Endodermal cell (in vitro differentiated cells): ENCODE measurements at regions not wholly inside any gene's neighbourhood (a gene's known extent, or its start where the extent isn't known, plus 50 kb on each side); places are given as distances from the start of the nearest gene placed in this dataset.

Source experiments
- DNase-seq: peaks from one replicate; pipeline ENCODE4 v3.0.0-alpha.2; 2017
- H3K27ac ChIP-seq: 2 replicates; pipeline ENCODE4 v1.5.1; 2013; ENCODE audit warnings: mild to moderate bottlenecking, low read depth, low read length, moderate library complexity
- H3K27me3 ChIP-seq: 2 replicates; pipeline ENCODE4 v1.6.1; 2013; ENCODE audit warnings: mild to moderate bottlenecking, low read length, moderate library complexity; ENCODE audit not compliant: insufficient read depth, control insufficient read depth, poor library complexity, severe bottlenecking
- H3K36me3 ChIP-seq: 2 replicates; pipeline ENCODE4 v1.7.0; 2013; ENCODE audit warnings: mild to moderate bottlenecking, low read length, moderate library complexity; ENCODE audit not compliant: control insufficient read depth, insufficient read depth
- H3K4me1 ChIP-seq: one replicate; pipeline ENCODE4 v1.7.0; 2013; ENCODE audit warnings: low read length; ENCODE audit not compliant: control insufficient read depth, insufficient read depth
- H3K4me3 ChIP-seq: 2 replicates; pipeline ENCODE4 v1.5.1; 2013; ENCODE audit warnings: mild to moderate bottlenecking, low read length, moderate library complexity
- H3K9ac ChIP-seq: 2 replicates; pipeline ENCODE4 v1.6.1; 2013; ENCODE audit warnings: mild to moderate bottlenecking, low read length, moderate library complexity; ENCODE audit not compliant: poor library complexity, severe bottlenecking; ENCODE audit errors: extremely low read depth
- H3K9me3 ChIP-seq: 2 replicates; pipeline ENCODE4 v1.6.1; 2013; ENCODE audit warnings: mild to moderate bottlenecking, low read length, moderate library complexity; ENCODE audit not compliant: control insufficient read depth
- H3K27ac Mint-ChIP-seq: 2 replicates; pipeline ENCODE4 v1.8.0; 2020; ENCODE audit warnings: mixed read lengths
- H3K27me3 Mint-ChIP-seq: 2 replicates; pipeline ENCODE4 v1.8.0; 2021; ENCODE audit warnings: mild to moderate bottlenecking, mixed read lengths; ENCODE audit not compliant: insufficient read depth
- H3K36me3 Mint-ChIP-seq: 2 replicates; pipeline ENCODE4 v1.8.0; 2020; ENCODE audit warnings: low read depth, mixed read lengths
- H3K4me1 Mint-ChIP-seq: 2 replicates; pipeline ENCODE4 v1.8.0; 2020; ENCODE audit warnings: mixed read lengths
- H3K4me3 Mint-ChIP-seq: 2 replicates; pipeline ENCODE4 v1.8.0; 2020; ENCODE audit warnings: mild to moderate bottlenecking, moderate library complexity, mixed read lengths
- H3K9me3 Mint-ChIP-seq: 2 replicates; pipeline ENCODE4 v1.8.0; 2020; ENCODE audit warnings: mild to moderate bottlenecking, mixed read lengths
- WGBS, 2 experiments: methylation state at CpG; one replicate each; pipeline versions ENCODE4 v1.1.5 to v1.1.7; 2013; ENCODE audit warnings: missing lambda C conversion rate in 2 of 2, mixed read lengths in 1 of 2; ENCODE audit not compliant: insufficient coverage in 1 of 2, insufficient read length in 1 of 2; 5-methylcytosine and 5-hydroxymethylcytosine counted together
- TF ChIP-seq, protein P1 (sequence below): fragments of 200-600 bp; sonication (generic); conservative IDR thresholded peaks from 2 replicates; pipeline ENCODE4 v1.5.0; 2021; ENCODE audit warnings: antibody characterized with exemption, mild to moderate bottlenecking

DNA sequence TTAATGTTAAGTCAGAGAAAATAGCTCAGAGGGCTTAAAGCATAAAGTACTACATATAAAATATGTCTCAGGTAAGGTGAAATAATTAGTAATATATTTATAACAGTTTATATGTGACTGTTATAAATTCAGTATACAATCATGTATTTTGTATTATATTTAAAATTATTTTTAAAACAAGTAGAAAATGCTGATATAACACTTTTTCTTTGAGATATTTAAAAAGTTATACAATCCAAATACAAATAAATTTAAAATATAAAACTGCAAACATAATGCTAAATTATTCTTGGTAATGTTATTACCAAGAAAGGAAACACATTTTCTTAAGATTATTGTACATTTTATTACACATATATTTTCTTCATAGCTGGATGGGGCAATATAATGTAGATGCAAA, 539.9 kb upstream of the CDH9 start:
- Mint-ChIP-seq H3K4me1 (no peaks in the 10 kb centered on the region), H3K27me3 (no peaks in the 10 kb centered on the region), H3K4me3 (no peak overlapping the region)

DNA sequence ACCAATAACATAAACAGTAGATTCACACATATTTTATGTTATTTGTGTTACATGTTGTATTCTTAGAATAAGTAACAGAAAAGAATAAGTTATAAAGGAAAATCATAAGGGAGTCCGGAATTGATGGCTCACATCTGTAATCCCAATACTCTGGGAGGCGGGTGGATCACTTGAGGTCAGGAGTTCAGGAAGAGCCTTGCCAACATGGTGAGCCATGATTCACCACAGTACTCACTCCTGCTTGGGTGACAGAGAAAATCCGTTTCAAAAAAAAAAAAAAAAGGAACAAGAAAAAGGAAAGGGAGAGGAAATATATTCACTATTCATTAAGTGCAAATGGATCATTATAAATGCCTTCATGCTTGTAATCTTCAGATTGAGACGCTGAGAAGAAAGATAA, 533.3 kb upstream of the CDH9 start:
- TF ChIP-seq, protein P1, sequence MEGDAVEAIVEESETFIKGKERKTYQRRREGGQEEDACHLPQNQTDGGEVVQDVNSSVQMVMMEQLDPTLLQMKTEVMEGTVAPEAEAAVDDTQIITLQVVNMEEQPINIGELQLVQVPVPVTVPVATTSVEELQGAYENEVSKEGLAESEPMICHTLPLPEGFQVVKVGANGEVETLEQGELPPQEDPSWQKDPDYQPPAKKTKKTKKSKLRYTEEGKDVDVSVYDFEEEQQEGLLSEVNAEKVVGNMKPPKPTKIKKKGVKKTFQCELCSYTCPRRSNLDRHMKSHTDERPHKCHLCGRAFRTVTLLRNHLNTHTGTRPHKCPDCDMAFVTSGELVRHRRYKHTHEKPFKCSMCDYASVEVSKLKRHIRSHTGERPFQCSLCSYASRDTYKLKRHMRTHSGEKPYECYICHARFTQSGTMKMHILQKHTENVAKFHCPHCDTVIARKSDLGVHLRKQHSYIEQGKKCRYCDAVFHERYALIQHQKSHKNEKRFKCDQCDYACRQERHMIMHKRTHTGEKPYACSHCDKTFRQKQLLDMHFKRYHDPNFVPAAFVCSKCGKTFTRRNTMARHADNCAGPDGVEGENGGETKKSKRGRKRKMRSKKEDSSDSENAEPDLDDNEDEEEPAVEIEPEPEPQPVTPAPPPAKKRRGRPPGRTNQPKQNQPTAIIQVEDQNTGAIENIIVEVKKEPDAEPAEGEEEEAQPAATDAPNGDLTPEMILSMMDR, result no peak
- no peak overlapping the region for H3K9ac ChIP-seq

More for the DNA sequence above, 539.9 kb upstream of the CDH9 start:
- Histone ChIP-seq H3K27ac (no peak overlapping the region), H3K9me3 (no peaks in the 10 kb centered on the region), H3K9ac (no peak overlapping the region), H3K4me3 (no peak overlapping the region), H3K27me3 (no peaks in the 10 kb centered on the region), H3K4me1 (no peaks in the 10 kb centered on the region), H3K36me3 (no peaks in the 10 kb centered on the region)
- Mint-ChIP-seq H3K9me3 (no peaks in the 10 kb centered on the region), H3K36me3 (no peaks in the 10 kb centered on the region), H3K27ac (no peak overlapping the region)
- DNase-seq, result no peak
- TF ChIP-seq, protein P1, result no peak

DNA sequence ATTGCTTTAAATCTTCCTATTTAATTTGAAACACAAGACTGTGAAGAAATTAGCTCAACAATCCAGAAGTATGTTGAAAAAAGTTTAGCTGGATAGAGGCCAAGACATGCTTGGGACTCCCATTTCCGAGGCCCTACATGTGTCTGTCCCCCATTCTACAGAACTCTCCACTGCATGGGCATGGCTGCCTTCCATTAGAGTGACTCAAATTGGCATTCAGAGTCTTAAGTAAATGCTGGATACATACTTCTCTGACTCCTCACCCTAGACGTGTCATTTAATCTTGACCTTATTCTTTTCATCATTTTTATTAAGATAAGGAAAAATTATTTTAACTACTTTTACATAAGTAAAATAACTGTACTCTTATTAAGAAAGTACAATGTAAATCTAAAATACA, 530.4 kb upstream of the CDH9 start:
- Histone ChIP-seq H3K9me3 (no peaks in the 10 kb centered on the region), H3K9ac (no peak overlapping the region), H3K27ac (no peak overlapping the region), H3K36me3 (no peaks in the 10 kb centered on the region), H3K4me1 (no peaks in the 10 kb centered on the region), H3K27me3 (no peaks in the 10 kb centered on the region), H3K4me3 (no peak overlapping the region)
- WGBS, 2 experiments, result 83 to 88% methylated on average over 1 to 2 of the region's 2 CpGs
- no peaks in the 10 kb centered on the region for H3K27me3 Mint-ChIP-seq
- H3K9me3 Mint-ChIP-seq, result no peaks in the 10 kb centered on the region
- H3K4me1 Mint-ChIP-seq, result no peaks in the 10 kb centered on the region
- H3K36me3 Mint-ChIP-seq, result no peaks in the 10 kb centered on the region
- no peak overlapping the region for H3K27ac Mint-ChIP-seq
- TF ChIP-seq, protein P1, result no peak
- DNase-seq, result no peak
- H3K4me3 Mint-ChIP-seq, result no peak overlapping the region

More for the DNA sequence above, 533.3 kb upstream of the CDH9 start:
- H3K36me3 Mint-ChIP-seq, result no peaks in the 10 kb centered on the region
- 85% methylated on average over 3 of the region's 4 CpGs; no CpG with 5 or more reads in 1 of the 2 experiments for WGBS, 2 experiments
- Histone ChIP-seq H3K27me3 (no peaks in the 10 kb centered on the region), H3K9me3 (no peaks in the 10 kb centered on the region), H3K36me3 (no peaks in the 10 kb centered on the region), H3K27ac (no peak overlapping the region), H3K4me1 (no peaks in the 10 kb centered on the region), H3K4me3 (no peak overlapping the region)
- H3K4me1 Mint-ChIP-seq, result no peaks in the 10 kb centered on the region
- H3K4me3 Mint-ChIP-seq, result no peak overlapping the region
- DNase-seq, result no peak
- H3K27me3 Mint-ChIP-seq, result no peaks in the 10 kb centered on the region
- no peaks in the 10 kb centered on the region for H3K9me3 Mint-ChIP-seq
- no peak overlapping the region for H3K27ac Mint-ChIP-seq
